LNCAP (cell line): ENCODE measurements at regions not wholly inside any gene's neighbourhood (a gene's known extent, or its start where the extent isn't known, plus 50 kb on each side); places are given as distances from the start of the nearest gene placed in this dataset.

ENCODE experiments used
- CTCF ChIP-seq: fragments of 450-650 bp; IDR thresholded peaks from 2 replicates; pipeline ENCODE4 v1.5.1; 2017; ENCODE audit warnings: mild to moderate bottlenecking

- TF ChIP-seq CTCF = no peak
Measured at GRCh38 chr20:61193164-61193563, 58.9 kb upstream of the CDH4 start.
